H9 (cell line): ENCODE measurements at regions not wholly inside any gene's neighbourhood (a gene's known extent, or its start where the extent isn't known, plus 50 kb on each side); places are given as distances from the start of the nearest gene placed in this dataset.

Experiments used
- DNase-seq: peaks from one replicate; pipeline ENCODE4 v3.0.0-alpha.2; 2017
- H2AFZ ChIP-seq: one replicate; pipeline ENCODE4 v1.6.1; 2013; ENCODE audit warnings: mild to moderate bottlenecking, low read length, control low read depth, moderate library complexity
- H2AK5ac ChIP-seq: 2 replicates; pipeline ENCODE4 v1.6.1; 2013; ENCODE audit warnings: low read length, control low read depth, mixed read lengths; ENCODE audit not compliant: insufficient read length
- H2BK120ac ChIP-seq: one replicate; pipeline ENCODE4 v1.6.1; 2013; ENCODE audit warnings: low read depth, mild to moderate bottlenecking, low read length, control low read depth, inconsistent platforms; ENCODE audit not compliant: poor library complexity, severe bottlenecking
- H2BK12ac ChIP-seq: 2 replicates; pipeline ENCODE4 v1.6.1; 2013; ENCODE audit warnings: low read length, control low read depth, mixed read lengths, low read depth; ENCODE audit not compliant: insufficient read length
- H2BK15ac ChIP-seq: 2 replicates; pipeline ENCODE4 v1.6.1; 2013; ENCODE audit warnings: low read depth, low read length, control low read depth
- H2BK20ac ChIP-seq: one replicate; pipeline ENCODE4 v1.6.1; 2013; ENCODE audit warnings: low read depth, mild to moderate bottlenecking, low read length, control low read depth, inconsistent platforms; ENCODE audit not compliant: poor library complexity, severe bottlenecking
- H2BK5ac ChIP-seq: 2 replicates; pipeline ENCODE4 v1.6.1; 2013; ENCODE audit warnings: low read length, control low read depth, mixed read lengths; ENCODE audit not compliant: insufficient read length
- H3K14ac ChIP-seq: 2 replicates; pipeline ENCODE4 v1.6.1; 2013; ENCODE audit warnings: low read length, control low read depth; ENCODE audit not compliant: insufficient read depth
- H3K18ac ChIP-seq: 2 replicates; pipeline ENCODE4 v1.6.1; 2013; ENCODE audit warnings: low read depth, mild to moderate bottlenecking, mixed read lengths, low read length, control low read depth; ENCODE audit not compliant: insufficient read length
- H3K23ac ChIP-seq: 2 replicates; pipeline ENCODE4 v1.6.1; 2013; ENCODE audit warnings: low read length, control low read depth, mixed read lengths, low read depth; ENCODE audit not compliant: insufficient read length
- H3K23me2 ChIP-seq: 2 replicates; pipeline ENCODE4 v1.6.1; 2013; ENCODE audit warnings: low read depth, mild to moderate bottlenecking, mixed read lengths, low read length, control low read depth; ENCODE audit not compliant: insufficient read length, poor library complexity, severe bottlenecking
- H3K27ac ChIP-seq: 2 replicates; pipeline ENCODE4 v1.5.1; 2013; ENCODE audit warnings: low read length, control low read depth, mixed read lengths, low read depth; ENCODE audit not compliant: insufficient read length
- H3K27me3 ChIP-seq: 2 replicates; pipeline ENCODE4 v1.6.1; 2013; ENCODE audit warnings: low read length, control low read depth, inconsistent platforms; ENCODE audit not compliant: insufficient read depth
- H3K4ac ChIP-seq: 2 replicates; pipeline ENCODE4 v1.6.1; 2013; ENCODE audit warnings: low read depth, mild to moderate bottlenecking, control low read depth, inconsistent platforms, low read length, moderate library complexity
- H3K4me1 ChIP-seq: 2 replicates; pipeline ENCODE4 v1.6.1; 2013; ENCODE audit warnings: low read length, control low read depth, inconsistent platforms; ENCODE audit not compliant: insufficient read depth
- H3K4me2 ChIP-seq: 2 replicates; pipeline ENCODE4 v1.6.1; 2013; ENCODE audit warnings: low read length, control low read depth, mixed read lengths; ENCODE audit not compliant: insufficient read length, insufficient read depth
- H3K56ac ChIP-seq: 2 replicates; pipeline ENCODE4 v1.6.1; 2013; ENCODE audit warnings: low read depth, mild to moderate bottlenecking, mixed read lengths, low read length, control low read depth; ENCODE audit not compliant: insufficient read length
- H3K79me1 ChIP-seq: 2 replicates; pipeline ENCODE4 v1.6.1; 2013; ENCODE audit warnings: low read depth, mild to moderate bottlenecking, moderate library complexity, low read length, control low read depth, inconsistent platforms; ENCODE audit not compliant: insufficient read depth, poor library complexity, severe bottlenecking
- H3K79me2 ChIP-seq: 2 replicates; pipeline ENCODE4 v1.6.1; 2013; ENCODE audit warnings: low read length, control low read depth, inconsistent platforms; ENCODE audit not compliant: insufficient read depth
- H3K9ac ChIP-seq: 2 replicates; pipeline ENCODE4 v1.6.1; 2013; ENCODE audit warnings: low read length, control low read depth, mixed read lengths; ENCODE audit not compliant: insufficient read length; ENCODE audit errors: extremely low read depth
- H3K9me3 ChIP-seq: one replicate; pipeline ENCODE4 v1.6.1; 2013; ENCODE audit warnings: low read depth, low read length, inconsistent platforms; ENCODE audit not compliant: control insufficient read depth
- H3T11ph ChIP-seq: one replicate; pipeline ENCODE4 v1.6.1; 2013; ENCODE audit warnings: mild to moderate bottlenecking, low read length, control low read depth, inconsistent platforms
- H4K20me1 ChIP-seq: one replicate; pipeline ENCODE4 v1.6.1; 2013; ENCODE audit not compliant: control insufficient read depth, insufficient read length, insufficient read depth
- H4K5ac ChIP-seq: 2 replicates; pipeline ENCODE4 v1.6.1; 2013; ENCODE audit warnings: low read depth, mild to moderate bottlenecking, mixed read lengths, low read length, control low read depth; ENCODE audit not compliant: insufficient read length
- H4K8ac ChIP-seq: replicated peaks from 2 replicates; pipeline ENCODE4 v1.6.1; 2013; ENCODE audit warnings: low read length, control low read depth, mixed read lengths, low read depth; ENCODE audit not compliant: insufficient read length
- H4K91ac ChIP-seq: 2 replicates; pipeline ENCODE4 v1.6.1; 2013; ENCODE audit warnings: low read depth, mild to moderate bottlenecking, moderate library complexity, mixed read lengths, low read length, control low read depth; ENCODE audit not compliant: insufficient read length
- H3K27ac Mint-ChIP-seq, 3 experiments: 2 replicates in 2 of 3; 3 replicates in 1 of 3; pipeline ENCODE4 v1.8.0; 2020 to 2021; ENCODE audit warnings: mixed read lengths in 3 of 3, mild to moderate bottlenecking in 1 of 3, moderate library complexity in 1 of 3
- H3K27me3 Mint-ChIP-seq: 2 replicates; pipeline ENCODE4 v1.8.0; 2021; ENCODE audit warnings: low read depth, mild to moderate bottlenecking, moderate library complexity, mixed read lengths
- H3K36me3 Mint-ChIP-seq, 3 experiments: 2 replicates in 2 of 3; 3 replicates in 1 of 3; pipeline ENCODE4 v1.8.0; 2020 to 2021; ENCODE audit warnings: low read depth in 3 of 3, mixed read lengths in 3 of 3; ENCODE audit not compliant: insufficient read depth in 1 of 3
- H3K4me1 Mint-ChIP-seq, 2 experiments: 2 replicates each; pipeline ENCODE4 v1.8.0; 2020; ENCODE audit warnings: mixed read lengths in 2 of 2
- H3K4me3 Mint-ChIP-seq, 2 experiments: 2 replicates in 1 of 2; 3 replicates in 1 of 2; pipeline ENCODE4 v1.8.0; 2020 to 2021; ENCODE audit warnings: mild to moderate bottlenecking in 2 of 2, mixed read lengths in 2 of 2, moderate library complexity in 1 of 2
- H3K9me3 Mint-ChIP-seq, 2 experiments: 2 replicates in 1 of 2; 3 replicates in 1 of 2; pipeline ENCODE4 v1.8.0; 2020; ENCODE audit warnings: mild to moderate bottlenecking in 2 of 2, mixed read lengths in 2 of 2, moderate library complexity in 1 of 2
- CTCF ChIP-seq: fragments of 200-600 bp; sonication (generic); conservative IDR thresholded peaks from 3 replicates; pipeline ENCODE4 v1.8.0; 2021; ENCODE audit warnings: antibody characterized with exemption, mild to moderate bottlenecking
- WGBS: extraction: QIAGEN DNeasy Blood & Tissue Kit; methylation state at CpG from one replicate; pipeline ENCODE4 v1.1.7; 2013; ENCODE audit warnings: missing lambda C conversion rate, low lambda C conversion rate, mixed read lengths; ENCODE audit not compliant: insufficient read length; ENCODE audit errors: extremely low coverage; 5-methylcytosine and 5-hydroxymethylcytosine counted together

- Histone ChIP-seq H3K9me3 (no peaks in the 10 kb centered on the region), H2BK15ac (no peak overlapping the region), H3K56ac (no peak overlapping the region), H3K23me2 (no peaks in the 10 kb centered on the region), H3K4ac (no peak overlapping the region), H3K79me1 (no peaks in the 10 kb centered on the region), H2AFZ (no peak overlapping the region), H3K79me2 (no peaks in the 10 kb centered on the region), H3K23ac (no peak overlapping the region), H3K4me2 (no peak overlapping the region), H4K20me1 (no peaks in the 10 kb centered on the region), H3K14ac (no peak overlapping the region), H3K27ac (no peak overlapping the region), H3T11ph (no peak overlapping the region), H2BK20ac (no peak overlapping the region), H4K91ac (no peak overlapping the region), H4K8ac (no peak overlapping the region), H3K4me1 (no peaks in the 10 kb centered on the region), H4K5ac (no peak overlapping the region), H3K27me3 (no peaks in the 10 kb centered on the region), H2BK120ac (no peak overlapping the region), H2BK12ac (no peak overlapping the region), H3K18ac (no peak overlapping the region), H2AK5ac (no peak overlapping the region), H2BK5ac (no peak overlapping the region), H3K9ac (no peak overlapping the region)
- no peak for TF ChIP-seq CTCF
- Mint-ChIP-seq H3K27ac (no peak overlapping the region), H3K4me3 (no peak overlapping the region), H3K27me3 (no peaks in the 10 kb centered on the region), H3K9me3 (peaks cover 0 to 4% of the 10 kb centered on the region in 2 experiments; a peak in 3 of 5 replicates), H3K4me1 (no peaks in the 10 kb centered on the region), H3K36me3 (peaks cover 0 to 6% (median 0%) of the 10 kb centered on the region in 3 experiments; a peak in 3 of 7 replicates)
- no CpG with 5 or more reads among the region's 1 CpG for WGBS
- no peak for DNase-seq
These were observed 145.6 kb upstream of the FAT4 start for GRCh38 chr4:125169192-125169591.
